Nucleus accumbens (tissue), 56 donors: ENCODE measurements at regions not wholly inside any gene's neighbourhood (a gene's known extent, or its start where the extent isn't known, plus 50 kb on each side); places are given as distances from the start of the nearest gene placed in this dataset.

ENCODE experiments used
- DNase-seq, 56 donors: peaks; one replicate each; lab custom pipeline; 2025; lab: John Stamatoyannopoulos, UW

DNA sequence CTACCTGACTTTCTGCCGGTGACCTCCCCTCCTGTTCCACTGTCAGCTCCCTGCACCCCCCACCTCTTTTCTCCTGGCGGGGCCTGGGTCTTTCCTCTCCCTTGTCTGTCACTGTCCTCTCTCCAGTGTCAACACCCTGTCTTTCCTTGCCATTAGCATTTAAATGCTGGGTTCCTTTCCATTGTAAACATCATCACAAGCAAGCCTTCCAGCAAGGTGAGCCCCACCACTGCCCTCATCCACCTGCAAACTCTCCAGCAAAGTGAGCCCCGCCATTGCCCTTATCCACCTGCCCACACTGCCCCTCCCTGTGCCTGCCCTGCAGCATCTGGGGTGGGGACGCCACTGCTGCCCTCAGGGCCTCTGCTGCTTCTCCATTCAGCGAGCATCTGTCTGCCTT is 195.0 kb downstream of the ENGASE start:
- DNase-seq, result no peak

DNA sequence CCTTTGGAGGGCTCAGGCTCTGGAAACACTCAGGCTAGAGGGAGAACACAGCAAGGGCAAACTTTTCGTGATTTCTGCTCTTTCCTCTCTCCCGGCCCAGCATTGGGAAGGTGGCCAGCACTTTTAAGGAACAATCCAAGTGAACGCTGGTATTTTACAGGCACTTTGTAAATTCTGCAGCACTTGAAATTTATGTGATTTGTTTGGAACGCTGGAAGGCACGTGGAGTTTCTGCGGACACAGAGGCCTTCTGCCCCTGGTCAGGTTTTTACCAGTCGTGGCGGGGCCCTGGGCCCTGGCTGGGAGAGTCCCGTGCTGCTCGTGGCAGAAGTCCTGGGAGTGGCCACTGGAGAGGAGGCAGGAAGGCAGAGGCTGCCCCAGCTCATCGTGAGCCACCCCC is 188.6 kb downstream of the ENGASE start:
- DNase-seq, result no peak

DNA sequence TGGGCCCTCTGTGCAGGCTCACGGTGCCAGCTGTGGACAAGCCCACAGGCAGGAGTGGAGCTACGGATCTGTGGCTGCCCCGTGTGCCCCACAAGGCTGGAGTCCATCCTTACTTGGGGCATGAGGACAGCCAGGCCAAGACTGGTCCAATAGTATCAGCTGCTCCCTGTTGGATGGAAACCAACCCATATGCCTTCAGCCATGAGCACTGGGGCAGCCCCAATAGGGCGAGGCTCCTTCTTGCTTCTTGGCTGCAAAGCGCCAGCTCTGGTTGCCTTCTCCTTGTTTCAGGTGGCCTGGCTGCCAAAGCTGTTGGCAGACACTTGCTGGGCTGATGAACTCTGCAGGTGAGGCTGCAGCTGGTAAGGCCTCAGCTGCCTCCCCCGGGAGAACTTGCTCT is 188.0 kb downstream of the ENGASE start:
- DNase-seq, result no peak

DNA sequence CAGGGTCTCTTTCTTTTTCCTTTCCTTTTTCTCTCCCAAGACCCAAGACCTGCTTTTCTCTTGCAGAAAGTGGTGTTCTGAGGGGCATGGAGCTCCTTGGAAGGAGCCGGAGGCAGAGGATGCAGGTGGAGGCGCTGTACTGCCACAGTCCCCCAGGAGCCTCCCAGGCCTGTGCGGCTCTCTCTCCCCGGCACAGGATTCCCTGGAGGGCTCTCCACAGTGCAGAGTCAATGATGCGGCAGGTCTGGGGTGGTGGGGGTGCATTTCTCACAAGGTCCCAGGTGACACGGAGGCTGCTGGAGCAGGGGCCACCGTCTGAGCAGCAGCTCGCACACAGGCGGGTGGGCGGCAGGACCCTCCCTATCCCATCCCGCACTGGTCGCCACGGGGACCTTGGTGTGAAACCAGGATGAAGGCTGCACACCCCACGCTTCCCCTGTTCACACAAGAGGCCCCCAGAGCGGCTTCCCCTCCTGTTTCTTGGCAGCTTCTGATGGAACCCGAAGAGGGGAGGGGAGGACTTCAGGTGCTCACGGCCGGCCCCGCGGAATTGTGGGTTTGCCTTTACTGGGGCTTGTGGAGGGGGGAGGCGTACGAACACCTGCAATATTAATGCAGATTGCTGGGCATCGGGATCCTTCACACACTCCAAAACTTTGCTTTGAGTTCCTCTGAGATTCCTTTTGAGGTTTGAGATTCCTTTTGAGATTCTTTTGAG is 186.9 kb downstream of the ENGASE start:
- no peak for DNase-seq

DNA sequence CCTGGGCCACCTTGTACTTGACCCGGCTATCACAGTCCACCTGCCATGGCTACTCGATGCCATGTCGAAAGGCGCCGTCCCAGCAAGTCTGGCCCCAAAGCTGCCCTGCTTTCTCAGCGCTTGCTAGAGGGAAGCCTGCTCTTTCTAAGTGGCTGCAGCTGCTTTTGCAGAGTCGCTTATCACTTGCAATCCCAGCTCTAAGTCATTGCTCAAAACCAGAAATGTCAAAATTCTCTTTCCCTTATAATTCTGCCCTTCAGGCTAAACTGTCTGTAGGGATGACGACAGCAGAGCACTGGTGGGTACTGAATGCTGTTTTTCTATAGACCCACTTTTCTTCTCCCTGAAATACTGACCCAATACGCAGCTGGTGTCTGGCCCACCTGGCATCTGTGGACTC is 184.2 kb downstream of the ENGASE start:
- no peak for DNase-seq

DNA sequence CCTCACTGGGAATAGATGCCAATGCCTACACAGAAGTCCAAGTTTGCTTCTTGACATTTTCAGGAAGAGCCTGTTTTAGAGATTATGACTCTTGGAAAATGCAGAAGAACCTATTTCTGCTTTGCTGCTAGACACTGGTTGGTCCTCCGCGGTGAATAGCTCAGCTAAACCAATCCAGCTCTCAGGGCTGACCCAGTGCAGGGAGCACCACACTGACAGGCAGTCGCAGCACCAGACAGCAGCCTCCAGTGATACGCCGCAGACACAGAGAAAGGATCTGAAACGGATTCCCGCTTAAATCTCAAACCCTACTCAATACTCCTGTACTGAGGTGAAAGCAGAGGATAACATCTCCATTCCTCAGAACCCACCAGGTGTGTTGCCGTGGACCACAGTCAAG is 183.4 kb downstream of the ENGASE start:
- DNase-seq, result no peak

DNA sequence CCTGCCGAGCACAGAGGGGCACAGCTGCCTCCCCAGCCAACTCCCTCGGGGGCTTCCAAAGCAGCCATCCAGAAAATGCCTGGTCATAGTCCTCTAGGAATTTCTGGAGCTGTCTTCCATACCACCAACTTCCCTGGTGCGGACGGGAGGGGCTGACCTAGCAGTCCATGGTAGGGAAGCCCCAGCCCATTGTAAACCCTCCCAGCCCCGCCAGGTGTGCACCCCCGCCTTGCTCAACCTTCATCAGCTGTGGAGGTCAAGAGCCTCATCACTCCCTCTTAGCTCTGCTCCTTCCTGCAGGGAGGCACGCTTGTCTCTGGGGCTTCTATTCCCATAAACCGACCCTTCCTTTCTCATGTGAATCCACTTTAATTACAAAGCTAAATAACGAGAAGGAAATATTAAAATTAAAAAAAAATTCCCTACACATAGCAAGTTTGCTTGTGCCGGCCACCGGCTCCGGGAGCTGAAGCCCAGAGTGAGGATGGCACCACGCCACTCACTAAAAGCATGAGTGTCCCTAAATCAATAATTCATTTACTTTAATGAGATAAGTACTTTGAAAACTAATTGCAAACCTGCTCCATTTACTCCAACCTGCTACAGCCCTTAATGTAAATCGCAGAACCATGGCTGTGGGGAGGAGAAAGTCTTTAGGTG is 181.4 kb downstream of the ENGASE start:
- DNase-seq, result no peak

DNA sequence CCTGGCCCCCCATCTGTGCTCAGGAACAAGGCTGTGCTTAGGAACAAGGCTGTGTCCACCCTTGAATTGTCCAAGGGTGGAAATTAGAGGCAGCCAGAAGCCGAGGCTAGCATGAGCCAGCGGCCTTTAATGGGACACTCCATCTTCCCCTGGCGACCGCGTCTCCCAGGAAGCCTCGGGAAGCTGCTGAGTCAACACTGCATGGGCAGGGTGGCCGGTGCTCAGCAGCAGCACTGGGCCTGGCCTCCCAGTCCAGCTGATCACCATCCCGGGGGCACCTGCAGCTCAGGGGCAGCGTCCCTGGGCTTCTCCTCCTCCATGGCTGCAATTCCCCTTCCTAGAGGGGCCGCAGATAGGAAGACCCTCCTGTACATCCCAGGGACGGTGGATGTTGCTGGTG is 180.8 kb downstream of the ENGASE start:
- DNase-seq, result no peak

DNA sequence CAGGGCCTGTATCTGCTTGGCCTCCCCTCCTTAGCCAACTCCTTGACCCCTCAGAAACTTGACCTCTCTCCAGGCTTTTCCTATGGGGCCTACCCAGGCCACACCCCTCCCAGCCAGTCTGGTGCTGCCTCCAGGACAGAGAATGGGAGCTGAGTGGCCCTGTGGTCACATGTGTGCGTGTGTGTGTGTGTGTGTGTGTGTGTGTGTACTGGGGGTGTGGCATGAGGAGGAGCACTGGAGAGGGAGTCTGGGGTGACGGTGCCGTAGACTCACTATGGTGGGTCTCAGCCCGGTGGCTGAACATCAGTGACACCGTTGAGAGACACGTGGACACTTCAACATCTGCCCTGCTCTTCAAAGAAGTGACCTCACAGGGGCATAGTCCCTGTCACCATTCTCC is 180.4 kb downstream of the ENGASE start:
- no peak for DNase-seq

DNA sequence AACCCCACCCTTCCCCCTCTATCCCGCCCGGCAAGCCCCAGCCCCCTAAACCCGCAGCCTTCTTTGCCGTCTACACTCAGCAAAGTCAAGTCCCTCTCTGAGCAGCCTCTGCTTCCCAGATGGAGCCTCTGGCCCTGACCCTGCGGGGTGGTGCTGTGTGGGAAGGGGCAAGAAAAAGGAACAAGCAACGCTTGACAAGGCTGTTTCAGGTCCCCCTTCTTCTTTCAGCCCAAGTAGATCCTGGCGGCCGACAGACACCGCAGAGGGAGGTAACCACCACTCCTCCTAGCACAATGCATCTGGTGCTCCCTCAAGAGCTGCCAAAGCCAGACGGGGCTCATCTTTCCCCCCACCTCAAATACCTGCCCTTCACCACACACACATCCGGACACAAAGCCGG is 178.3 kb downstream of the ENGASE start:
- no peak for DNase-seq

DNA sequence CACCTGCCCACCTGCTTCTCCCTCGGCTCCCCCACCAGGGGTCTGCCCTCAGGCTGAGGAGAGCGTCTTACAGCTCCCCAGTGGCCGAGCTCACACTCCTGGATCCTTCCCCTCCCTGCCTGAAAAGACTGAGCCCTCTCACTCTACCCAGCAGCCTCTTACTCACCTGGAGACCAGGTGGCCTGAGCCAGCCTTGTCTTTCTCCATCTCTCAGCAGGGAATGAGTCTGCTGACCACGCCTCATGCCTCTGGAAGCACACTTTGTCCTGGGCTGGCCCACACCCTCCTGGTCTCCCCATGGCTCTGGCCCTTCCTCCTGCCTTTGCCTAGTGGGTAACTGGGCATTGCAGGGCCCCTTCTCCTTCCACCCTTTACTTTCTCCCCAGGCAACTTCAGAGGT is 177.2 kb downstream of the ENGASE start:
- no peak for DNase-seq

DNA sequence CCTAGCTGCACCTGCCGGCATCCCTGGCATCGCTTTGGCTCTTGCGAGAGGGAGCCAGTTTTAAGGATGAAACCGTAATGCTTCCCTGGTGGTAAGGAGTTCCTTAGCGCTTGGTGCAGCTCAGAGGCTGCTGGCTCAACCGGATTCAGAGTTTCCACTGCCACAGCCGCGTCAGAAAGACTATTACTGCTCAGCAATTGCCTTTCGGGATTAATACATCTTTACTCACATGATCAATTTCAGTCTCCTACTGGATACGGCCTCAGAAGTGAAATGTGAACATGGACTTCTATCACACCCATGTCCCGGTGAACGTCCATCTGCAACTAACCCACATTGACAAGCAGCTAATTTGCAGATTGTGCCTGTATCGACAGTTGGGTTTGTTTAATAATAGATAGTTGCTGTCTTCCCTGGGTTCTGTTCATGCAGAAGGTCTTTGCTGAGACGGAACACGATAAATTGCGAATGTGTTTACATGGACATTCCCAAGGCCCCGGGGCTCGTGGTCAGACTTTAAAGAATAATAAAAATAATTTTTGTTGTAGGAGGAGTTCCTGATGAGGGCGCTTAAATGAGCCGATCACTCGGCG is 175.4 kb downstream of the ENGASE start:
- no peak for DNase-seq

DNA sequence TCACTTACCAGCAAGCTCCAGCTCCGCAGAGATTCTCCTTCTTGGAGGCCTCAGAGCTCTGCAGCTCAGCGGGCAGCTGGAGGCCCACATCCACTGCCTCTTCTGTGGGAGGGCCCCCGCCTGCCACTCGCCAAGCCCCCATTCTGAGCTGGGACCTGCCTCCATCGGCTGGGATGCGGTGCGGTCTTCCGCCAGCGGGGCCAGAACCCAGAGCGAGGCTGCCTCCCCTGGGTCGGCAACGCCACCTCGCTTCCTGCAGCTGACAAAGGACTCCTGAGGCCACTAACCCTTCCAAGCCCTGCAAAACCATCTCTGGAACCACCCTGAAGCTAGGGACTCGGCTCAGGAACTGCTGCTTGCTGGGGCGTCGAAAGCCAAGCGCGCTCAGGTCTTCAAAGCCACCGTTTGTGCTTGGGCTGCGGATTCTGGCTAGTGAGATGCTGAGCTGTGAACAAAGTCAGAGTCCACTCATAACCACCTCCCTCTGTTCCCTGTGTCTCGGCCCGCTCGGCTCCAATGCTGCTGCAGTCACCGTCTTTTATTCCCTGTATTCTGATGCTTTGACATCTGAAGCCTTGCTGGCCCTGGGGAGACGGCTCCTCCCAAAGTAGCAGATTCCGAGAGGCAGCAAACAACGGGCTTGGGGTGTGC is 174.3 kb downstream of the ENGASE start:
- DNase-seq, result no peak

DNA sequence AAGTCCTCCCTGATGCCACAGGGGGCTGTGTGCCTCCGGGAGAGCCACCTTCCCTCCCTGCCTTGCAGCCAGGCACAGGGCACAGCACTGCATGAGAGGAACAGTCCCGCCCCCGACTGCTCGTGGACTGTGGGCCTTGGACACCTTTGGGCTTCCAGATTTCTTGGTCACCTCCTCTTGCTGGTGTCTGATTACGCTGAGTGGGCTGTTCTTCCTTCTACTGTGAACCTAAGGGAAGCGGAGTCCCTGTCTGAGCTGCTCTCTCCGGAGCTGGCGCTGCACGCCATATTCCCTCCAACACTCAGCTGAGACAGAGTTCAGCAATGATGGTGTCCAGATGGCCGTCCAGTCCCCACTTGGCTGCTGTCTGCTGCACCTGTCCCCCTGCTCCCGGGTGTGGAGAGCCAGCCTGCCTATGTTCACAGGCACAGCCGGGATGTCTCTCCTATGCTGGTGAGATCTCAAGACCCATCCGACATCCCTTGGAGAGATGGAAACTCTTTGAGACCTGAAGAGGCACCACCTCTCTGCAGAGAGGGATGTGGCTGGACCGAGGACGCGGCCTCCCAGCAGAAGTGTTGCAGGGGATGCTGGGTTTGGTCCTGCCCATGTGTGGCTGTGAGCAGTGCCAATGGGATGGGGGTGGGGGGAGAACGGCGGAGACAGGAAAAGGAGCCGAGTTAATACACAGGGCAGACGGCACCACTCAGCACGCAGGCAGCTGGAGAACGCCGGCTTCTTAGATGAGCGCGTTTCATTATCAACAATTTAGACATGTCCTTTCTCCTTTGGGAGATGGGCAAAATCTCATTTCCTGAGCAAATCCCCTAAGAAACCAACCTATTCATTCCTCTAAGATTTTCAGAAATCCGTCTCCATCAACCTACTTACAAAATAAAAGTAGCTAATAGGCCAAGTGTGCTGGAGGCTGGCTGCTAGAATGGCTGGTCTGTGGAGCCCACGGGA is 171.9 kb downstream of the ENGASE start:
- no peak for DNase-seq

DNA sequence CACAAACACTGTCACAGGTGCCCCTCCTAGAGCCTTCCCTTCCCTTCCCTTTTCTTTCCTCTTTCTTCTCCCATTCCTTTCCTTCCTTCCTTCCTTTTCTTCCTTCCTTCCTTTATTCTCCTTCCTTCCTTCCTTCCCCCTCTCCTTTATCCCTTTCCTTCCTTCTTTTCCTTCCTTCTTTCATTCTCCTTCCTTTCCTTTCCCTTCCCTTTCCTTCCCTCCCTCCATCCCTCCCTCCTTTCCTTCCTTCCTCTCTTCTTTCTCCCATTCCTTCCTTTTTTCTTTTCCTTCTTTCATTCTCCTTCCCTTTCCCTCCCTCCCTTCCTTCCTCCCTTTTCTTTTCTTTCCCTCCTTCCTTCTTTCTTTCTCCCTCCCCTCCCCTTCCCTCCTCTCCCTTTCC is 170.0 kb downstream of the ENGASE start:
- no peak for DNase-seq

DNA sequence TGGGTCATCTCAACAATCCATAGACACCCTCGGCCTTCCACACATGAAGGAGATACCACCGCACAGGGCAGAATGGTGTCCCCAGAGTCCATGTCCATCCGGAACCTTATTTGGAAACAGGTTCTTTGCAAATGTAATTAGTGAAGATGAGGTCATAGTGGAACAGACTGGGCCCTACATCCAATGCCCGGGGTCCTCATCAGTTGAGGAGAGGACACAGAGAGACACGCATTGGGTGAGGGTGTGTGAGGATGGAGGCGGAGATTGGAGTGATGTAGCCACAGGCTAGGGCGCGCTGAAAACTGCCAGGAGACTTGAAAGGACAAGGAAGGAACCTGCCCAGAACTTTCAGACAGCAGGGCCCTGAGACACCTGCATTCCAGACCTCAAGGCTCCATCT is 169.4 kb downstream of the ENGASE start:
- DNase-seq, result no peak

DNA sequence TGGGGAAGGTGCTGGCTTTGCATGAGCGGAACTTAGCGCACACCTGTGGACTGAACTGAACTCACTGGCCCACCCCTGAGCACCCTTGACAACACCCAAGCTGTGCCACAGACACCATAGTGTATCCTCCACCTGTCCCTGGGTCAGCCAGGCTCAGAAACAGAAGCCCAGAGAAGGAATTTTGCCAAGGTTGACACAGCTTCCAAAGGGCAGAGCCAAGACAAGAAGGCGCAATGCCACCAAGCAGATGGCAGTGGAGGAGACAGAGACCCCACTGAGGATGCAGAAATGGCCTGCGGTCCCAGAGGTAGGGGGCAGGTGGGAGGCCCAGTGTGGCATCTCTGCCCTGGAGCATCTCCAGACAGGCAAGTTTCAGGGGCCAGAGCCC is 169.0 kb downstream of the ENGASE start:
- no peak for DNase-seq

DNA sequence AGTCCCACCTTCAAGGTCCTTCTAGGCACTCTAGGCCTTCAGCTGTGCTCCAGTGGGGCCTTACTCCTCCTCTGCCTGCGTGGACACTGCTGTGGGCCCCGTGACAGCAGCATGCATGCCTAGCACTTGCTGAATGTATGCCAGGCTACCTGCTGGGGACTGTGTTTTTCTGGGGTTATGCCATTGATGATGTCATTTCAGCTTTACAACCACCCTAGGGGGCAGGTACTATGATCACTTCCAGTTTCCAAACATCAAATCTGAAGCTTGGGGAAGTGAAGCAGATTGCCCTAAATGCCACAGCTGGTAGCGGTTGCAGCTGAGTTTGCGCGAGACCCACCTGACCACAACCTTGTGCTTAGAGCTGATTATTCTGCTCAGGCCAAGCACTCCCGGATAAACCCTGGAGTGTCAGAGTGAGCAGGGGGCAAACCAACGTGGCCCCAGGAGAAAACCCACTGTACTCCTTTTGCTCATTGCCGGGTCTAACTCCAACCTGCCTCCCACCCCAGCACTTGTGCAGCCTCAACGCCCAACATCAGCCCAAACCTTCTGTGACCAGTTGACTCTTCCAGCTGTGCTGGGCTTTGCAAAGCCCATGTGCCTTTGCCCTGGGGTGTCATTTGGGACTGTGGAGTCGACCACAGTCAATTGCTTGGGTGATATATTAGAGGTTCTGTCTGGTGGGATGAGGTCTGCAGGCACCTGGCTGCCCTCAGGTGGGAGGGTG is 168.4 kb downstream of the ENGASE start:
- DNase-seq, result no peak

DNA sequence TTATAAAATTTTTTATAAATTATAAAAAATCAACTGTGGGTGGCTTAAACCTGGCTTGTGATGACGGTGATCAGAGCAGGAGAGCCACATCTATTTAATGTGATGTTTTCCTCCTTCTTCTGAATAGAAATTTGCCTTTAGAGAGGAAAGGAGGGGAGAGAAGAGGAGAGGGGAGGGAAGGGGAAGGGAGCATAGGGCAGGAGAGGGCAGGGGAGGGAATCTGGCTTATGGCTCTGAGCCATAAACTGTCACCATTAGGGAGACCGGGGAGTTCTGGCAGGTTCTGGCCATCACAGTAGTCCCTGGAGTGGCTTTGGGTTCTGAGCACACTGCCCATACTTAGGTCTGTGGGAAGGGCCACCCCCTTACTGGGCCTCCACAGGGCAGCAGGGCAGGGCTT is 167.8 kb downstream of the ENGASE start:
- DNase-seq, result no peak

DNA sequence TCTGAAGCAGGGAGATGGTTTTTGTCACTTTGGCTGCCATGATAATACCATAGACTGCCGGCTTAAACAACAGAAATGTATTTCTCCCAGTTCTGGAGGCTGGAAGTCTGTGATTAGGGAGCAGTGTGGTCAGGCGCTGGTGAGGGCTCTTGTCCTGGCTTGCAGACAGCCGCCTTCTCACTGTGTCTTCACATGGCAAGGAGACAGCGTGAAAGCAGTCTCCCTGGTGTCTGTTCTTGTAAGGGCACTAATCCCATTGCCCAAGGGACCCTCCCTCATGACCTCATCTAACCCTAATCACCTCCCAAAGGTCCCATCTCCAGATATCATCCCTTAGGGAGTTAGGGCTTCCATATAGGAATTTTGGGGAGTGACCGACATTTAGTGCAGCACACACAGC is 167.0 kb downstream of the ENGASE start:
- no peak for DNase-seq
